H1 (cell line): ENCODE measurements at regions not wholly inside any gene's neighbourhood (a gene's known extent, or its start where the extent isn't known, plus 50 kb on each side); places are given as distances from the start of the nearest gene placed in this dataset.

Experiments used
- CTCF ChIA-PET: fragments of 300-600 bp; sonication (Branson Sonifier 250); formaldehyde crosslinking; loops from one replicate; lab custom pipeline; 2021; ENCODE audit not compliant: partially characterized antibody; lab: Charles Lee
- POLR2A ChIA-PET: fragments of 300-600 bp; sonication (Branson Sonifier 250); formaldehyde crosslinking; loops from one replicate; lab custom pipeline; 2021; ENCODE audit warnings: inconsistent platforms; ENCODE audit not compliant: partially characterized antibody; lab: Charles Lee
- DNase-seq, 2 experiments: peaks; one replicate each; pipeline versions ENCODE4 v3.0.0 to v3.0.0-alpha.2; 2010 to 2022; ENCODE audit warnings: low spot score in 2 of 2, low read depth in 1 of 2, mixed read lengths in 1 of 2
- FAIRE-seq: peaks from 2 replicates; lab custom pipeline; 2011; peaks lifted over from hg19 to GRCh38; lab: Jason Lieb, UNC
- H2AFZ ChIP-seq: 2 replicates; pipeline ENCODE4 v1.8.1; 2012; ENCODE audit warnings: low read length, inconsistent platforms
- H2AK5ac ChIP-seq: 2 replicates; pipeline ENCODE4 v1.6.1; 2013; ENCODE audit warnings: low read depth, low read length
- H2BK120ac ChIP-seq: replicated peaks from 2 replicates; pipeline ENCODE3; 2013; ENCODE audit warnings: low read depth, low read length, inconsistent platforms
- H2BK12ac ChIP-seq: 2 replicates; pipeline ENCODE4 v1.6.1; 2013; ENCODE audit warnings: low read depth, low read length
- H2BK15ac ChIP-seq: 2 replicates; pipeline ENCODE4 v1.6.1; 2013; ENCODE audit warnings: low read length
- H2BK20ac ChIP-seq: 2 replicates; pipeline ENCODE4 v1.6.1; 2013; ENCODE audit warnings: low read length
- H2BK5ac ChIP-seq: 2 replicates; pipeline ENCODE4 v1.6.1; 2013; ENCODE audit warnings: low read depth, low read length
- H3K14ac ChIP-seq: 2 replicates; pipeline ENCODE4 v1.6.1; 2013; ENCODE audit warnings: inconsistent platforms; ENCODE audit not compliant: insufficient read length
- H3K18ac ChIP-seq: 2 replicates; pipeline ENCODE4 v1.6.1; 2013; ENCODE audit warnings: low read length; ENCODE audit errors: extremely low read depth
- H3K23ac ChIP-seq: 2 replicates; pipeline ENCODE4 v1.6.1; 2013; ENCODE audit warnings: inconsistent platforms; ENCODE audit not compliant: insufficient read length
- H3K23me2 ChIP-seq: 2 replicates; pipeline ENCODE4 v1.6.1; 2013; ENCODE audit warnings: low read depth, low read length
- H3K27ac ChIP-seq: 2 replicates; pipeline ENCODE4 v1.6.1; 2011; ENCODE audit warnings: low read depth, low read length, inconsistent platforms
- H3K27me3 ChIP-seq, 4 experiments: replicated peaks in 1 of 4; 1 replicate in 1 of 4; 2 replicates in 3 of 4; pipeline versions ENCODE4 v1.6.1 to v1.8.1; 2011 to 2013; ENCODE audit warnings: low read length in 3 of 4, mild to moderate bottlenecking in 3 of 4, inconsistent platforms in 2 of 4, mixed read lengths in 2 of 4, moderate library complexity in 1 of 4; ENCODE audit not compliant: control insufficient read depth in 3 of 4, insufficient read depth in 3 of 4; ENCODE audit errors: extremely low read depth in 1 of 4
- H3K36me3 ChIP-seq, 4 experiments: 2 replicates each; pipeline versions ENCODE4 v1.6.1 to v1.8.1; 2011 to 2013; ENCODE audit warnings: mild to moderate bottlenecking in 4 of 4, low read length in 3 of 4, moderate library complexity in 2 of 4, control low read depth in 1 of 4, inconsistent platforms in 1 of 4; ENCODE audit not compliant: insufficient read depth in 4 of 4, control insufficient read depth in 2 of 4
- H3K4ac ChIP-seq: replicated peaks from 2 replicates; pipeline ENCODE3; 2013; ENCODE audit warnings: low read length, low read depth, mixed read lengths, inconsistent platforms; ENCODE audit not compliant: insufficient read length
- H3K4me1 ChIP-seq, 4 experiments: replicated peaks in 1 of 4; 1 replicate in 1 of 4; 2 replicates in 3 of 4; pipeline versions ENCODE4 v1.6.1 to v1.8.1; 2011 to 2013; ENCODE audit warnings: low read length in 3 of 4, inconsistent platforms in 2 of 4, mixed read lengths in 1 of 4; ENCODE audit not compliant: insufficient read depth in 4 of 4, control insufficient read depth in 3 of 4
- H3K4me2 ChIP-seq, 2 experiments: 2 replicates each; pipeline versions ENCODE4 v1.6.1 to v1.8.1; 2011 to 2013; ENCODE audit warnings: low read depth in 2 of 2, low read length in 2 of 2, control low read depth in 1 of 2, inconsistent platforms in 1 of 2, mild to moderate bottlenecking in 1 of 2; ENCODE audit not compliant: insufficient read depth in 1 of 2
- H3K4me3 ChIP-seq, 4 experiments: fragments of 200-600, 300-600 bp in 1 of 4; sonication (generic), shearing (Covaris generic), sonication (Bioruptor Twin) in 1 of 4; 2 replicates each; pipeline versions ENCODE4 v1.5.1 to v1.8.1; 2011 to 2016; ENCODE audit warnings: low read length in 4 of 4, low read depth in 3 of 4, control low read depth in 2 of 4, inconsistent platforms in 2 of 4, mild to moderate bottlenecking in 2 of 4, mixed read lengths in 1 of 4, moderate library complexity in 1 of 4; ENCODE audit not compliant: insufficient read depth in 2 of 4; ENCODE audit errors: extremely low read depth in 1 of 4
- H3K56ac ChIP-seq: replicated peaks from 2 replicates; pipeline ENCODE3; 2013; ENCODE audit warnings: low read depth, mild to moderate bottlenecking, mixed read lengths, low read length, inconsistent platforms; ENCODE audit not compliant: insufficient read length
- H3K79me1 ChIP-seq: 2 replicates; pipeline ENCODE4 v1.6.1; 2013; ENCODE audit warnings: low read depth, low read length, control low read depth
- H3K79me2 ChIP-seq, 2 experiments: 2 replicates each; pipeline versions ENCODE4 v1.6.1 to v1.8.1; 2012 to 2013; ENCODE audit warnings: low read length in 2 of 2, mild to moderate bottlenecking in 2 of 2, inconsistent platforms in 1 of 2; ENCODE audit not compliant: insufficient read depth in 2 of 2, control insufficient read depth in 1 of 2
- H3K9ac ChIP-seq, 4 experiments: replicated peaks in 1 of 4; 1 replicate in 1 of 4; 2 replicates in 3 of 4; pipeline versions ENCODE4 v1.6.1 to v1.8.1; 2011 to 2013; ENCODE audit warnings: low read depth in 3 of 4, low read length in 3 of 4, control low read depth in 2 of 4, mild to moderate bottlenecking in 2 of 4, moderate library complexity in 2 of 4, inconsistent platforms in 1 of 4; ENCODE audit errors: extremely low read depth in 1 of 4
- H3K9me3 ChIP-seq, 2 experiments: 2 replicates each; pipeline versions ENCODE4 v1.6.1 to v1.8.1; 2012 to 2013; ENCODE audit warnings: mild to moderate bottlenecking in 2 of 2, moderate library complexity in 2 of 2, control low read depth in 1 of 2, inconsistent platforms in 1 of 2, low read depth in 1 of 2, low read length in 1 of 2, mixed read lengths in 1 of 2; ENCODE audit not compliant: insufficient read depth in 2 of 2
- H4K20me1 ChIP-seq, 2 experiments: replicated peaks in 1 of 2; 2 replicates each; pipeline versions ENCODE3 to v1.8.1; 2011 to 2013; ENCODE audit warnings: inconsistent platforms in 2 of 2, low read length in 2 of 2, mild to moderate bottlenecking in 1 of 2; ENCODE audit not compliant: insufficient read depth in 2 of 2, control insufficient read depth in 1 of 2
- H4K5ac ChIP-seq: 2 replicates; pipeline ENCODE4 v1.6.1; 2013; ENCODE audit warnings: low read length, low read depth, mixed read lengths, inconsistent platforms; ENCODE audit not compliant: insufficient read length
- H4K8ac ChIP-seq: 2 replicates; pipeline ENCODE4 v1.8.0; 2013; ENCODE audit warnings: mild to moderate bottlenecking, moderate library complexity, low read length, inconsistent platforms; ENCODE audit not compliant: insufficient read depth; ENCODE audit errors: extremely low read depth
- H4K91ac ChIP-seq: replicated peaks from 2 replicates; pipeline ENCODE3; 2013; ENCODE audit warnings: low read length, mixed read lengths, inconsistent platforms; ENCODE audit not compliant: insufficient read length
- CEBPB ChIP-seq: IDR thresholded peaks from 2 replicates; pipeline ENCODE4 v1.6.1; 2012; ENCODE audit warnings: low read depth, low read length
- WGBS, 2 experiments: shearing (Covaris generic) in 1 of 2; methylation state at CpG; one replicate each; pipeline versions ENCODE4 v1.1.6 to v1.1.7; 2013 to 2015; ENCODE audit warnings: low lambda C conversion rate in 2 of 2, mixed read lengths in 2 of 2, inconsistent platforms in 1 of 2, low coverage in 1 of 2, missing lambda C conversion rate in 1 of 2; ENCODE audit not compliant: insufficient replicate concordance in 2 of 2, insufficient coverage in 1 of 2, insufficient read length in 1 of 2; ENCODE audit errors: extremely low coverage in 1 of 2, missing lambda C conversion rate in 1 of 2; 5-methylcytosine and 5-hydroxymethylcytosine counted together

DNA sequence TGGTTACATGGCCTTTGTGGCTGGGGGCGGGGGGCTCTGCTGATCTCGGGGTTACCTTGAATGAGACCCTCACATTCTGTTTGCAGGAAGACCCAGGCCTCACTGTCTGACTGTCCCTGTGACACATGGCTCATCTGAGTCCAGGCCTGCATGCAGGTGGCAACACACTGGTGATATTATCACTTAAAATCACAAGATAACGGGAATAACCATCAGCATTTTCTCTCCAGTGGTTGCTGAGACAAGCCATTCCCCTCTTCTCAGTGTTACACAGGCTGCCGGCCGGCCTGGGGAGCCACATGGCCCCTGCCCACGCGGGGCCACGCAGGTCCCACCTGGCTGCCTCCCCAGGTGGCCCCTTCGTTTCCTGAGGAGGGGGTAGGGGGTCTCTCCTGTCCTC lies 197.6 kb downstream of the ENGASE start:
- Histone ChIP-seq H3K23ac (no peak overlapping the region), H2BK120ac (no peak overlapping the region), H3K9ac (no peak overlapping the region), H2AFZ (no peak overlapping the region), H3K14ac (no peak overlapping the region), H2AK5ac (no peak overlapping the region), H3K4me3 (no peak overlapping the region), H3K36me3 (no peaks in the 10 kb centered on the region), H3K4me2 (no peak overlapping the region), H3K27me3 (no peaks in the 10 kb centered on the region; a peak in 1 of 7 replicates), H4K20me1 (no peaks in the 10 kb centered on the region), H2BK15ac (no peak overlapping the region), H4K5ac (no peak overlapping the region), H2BK12ac (0 out of 2 replicates have a peak overlapping the region, but pooled peaks have one; percentile 80), H3K23me2 (no peaks in the 10 kb centered on the region), H3K4ac (no peak overlapping the region), H3K79me1 (no peaks in the 10 kb centered on the region), H3K27ac (no peak overlapping the region), H3K4me1 (peaks cover 0 to 17% (median 3%) of the 10 kb centered on the region in 4 experiments; a peak in 4 of 7 replicates), H4K8ac (no peak overlapping the region), H3K56ac (no peak overlapping the region), H3K79me2 (no peaks in the 10 kb centered on the region), H4K91ac (no peak overlapping the region), H2BK20ac (no peak overlapping the region), H3K18ac (no peak overlapping the region; the same call in 1 of the 2 replicates), H3K9me3 (no peaks in the 10 kb centered on the region), H2BK5ac (no peak overlapping the region)
- POLR2A ChIA-PET = no interaction called here
- no peak for TF ChIP-seq CEBPB
- no peak for DNase-seq
- no peak for FAIRE-seq
- WGBS, 2 experiments = 82% methylated on average over 9 of the region's 9 CpGs; no CpG with 5 or more reads in 1 of the 2 experiments
- CTCF ChIA-PET = interaction anchor here (1.3 kb wide), 1 partner anchor 9 kb away, joined by 4 read pairs; no protein-coding TSS in a partner anchor
